Fibroblast of mammary gland (primary cell): ENCODE measurements at regions not wholly inside any gene's neighbourhood (a gene's known extent, or its start where the extent isn't known, plus 50 kb on each side); places are given as distances from the start of the nearest gene placed in this dataset.
A peak's percentile ranks its signal among the peaks of the same experiment; 100 is the strongest.
"Not testable (repeated sequence)": the region's sequence is repeated elsewhere in the genome, so short reads cannot be mapped to it uniquely, and the experiment has no call there.

Source experiments
- DNase-seq: peaks from one replicate; pipeline ENCODE4 v3.0.0-alpha.2; 2010; ENCODE audit warnings: low read depth
- H3K4me3 ChIP-seq: 2 replicates; pipeline ENCODE4 v1.5.1; 2011; ENCODE audit warnings: low read depth, mild to moderate bottlenecking, low read length, moderate library complexity; ENCODE audit not compliant: control insufficient read depth
- TF ChIP-seq, protein P1 (sequence below): conservative IDR thresholded peaks from 2 replicates; pipeline ENCODE4 v1.5.1; 2011; ENCODE audit warnings: low read depth, low read length, inconsistent platforms; ENCODE audit not compliant: control insufficient read depth, insufficient read depth

DNA sequence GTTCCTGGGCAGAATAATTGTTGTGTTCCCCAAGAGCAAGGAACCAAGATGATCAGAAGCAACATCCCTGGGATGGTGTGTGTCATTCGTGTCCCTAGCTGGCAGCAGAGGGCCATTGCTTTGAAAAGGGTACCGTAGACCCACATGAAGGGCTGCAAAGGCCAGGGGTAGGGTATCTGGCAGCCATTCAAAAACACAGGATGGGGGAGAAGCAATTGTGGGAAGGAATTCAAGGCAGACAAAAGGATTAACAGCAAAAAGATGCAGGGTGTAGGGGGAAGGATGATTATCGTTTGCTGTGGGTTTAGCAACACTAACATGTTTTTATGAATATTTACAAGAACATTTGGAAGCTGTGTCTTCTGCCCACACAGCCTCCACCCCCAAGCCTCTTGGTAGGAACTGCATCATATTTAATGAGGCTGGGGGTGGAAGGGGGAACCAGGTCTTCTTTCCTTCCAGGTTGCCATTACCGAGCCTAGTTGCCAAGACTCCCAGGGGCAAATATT is 169.0 kb upstream of the G2E3 start:
- DNase-seq = no peak
- no peak overlapping the region for H3K4me3 ChIP-seq
- TF ChIP-seq, protein P1, sequence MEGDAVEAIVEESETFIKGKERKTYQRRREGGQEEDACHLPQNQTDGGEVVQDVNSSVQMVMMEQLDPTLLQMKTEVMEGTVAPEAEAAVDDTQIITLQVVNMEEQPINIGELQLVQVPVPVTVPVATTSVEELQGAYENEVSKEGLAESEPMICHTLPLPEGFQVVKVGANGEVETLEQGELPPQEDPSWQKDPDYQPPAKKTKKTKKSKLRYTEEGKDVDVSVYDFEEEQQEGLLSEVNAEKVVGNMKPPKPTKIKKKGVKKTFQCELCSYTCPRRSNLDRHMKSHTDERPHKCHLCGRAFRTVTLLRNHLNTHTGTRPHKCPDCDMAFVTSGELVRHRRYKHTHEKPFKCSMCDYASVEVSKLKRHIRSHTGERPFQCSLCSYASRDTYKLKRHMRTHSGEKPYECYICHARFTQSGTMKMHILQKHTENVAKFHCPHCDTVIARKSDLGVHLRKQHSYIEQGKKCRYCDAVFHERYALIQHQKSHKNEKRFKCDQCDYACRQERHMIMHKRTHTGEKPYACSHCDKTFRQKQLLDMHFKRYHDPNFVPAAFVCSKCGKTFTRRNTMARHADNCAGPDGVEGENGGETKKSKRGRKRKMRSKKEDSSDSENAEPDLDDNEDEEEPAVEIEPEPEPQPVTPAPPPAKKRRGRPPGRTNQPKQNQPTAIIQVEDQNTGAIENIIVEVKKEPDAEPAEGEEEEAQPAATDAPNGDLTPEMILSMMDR = no peak

DNA sequence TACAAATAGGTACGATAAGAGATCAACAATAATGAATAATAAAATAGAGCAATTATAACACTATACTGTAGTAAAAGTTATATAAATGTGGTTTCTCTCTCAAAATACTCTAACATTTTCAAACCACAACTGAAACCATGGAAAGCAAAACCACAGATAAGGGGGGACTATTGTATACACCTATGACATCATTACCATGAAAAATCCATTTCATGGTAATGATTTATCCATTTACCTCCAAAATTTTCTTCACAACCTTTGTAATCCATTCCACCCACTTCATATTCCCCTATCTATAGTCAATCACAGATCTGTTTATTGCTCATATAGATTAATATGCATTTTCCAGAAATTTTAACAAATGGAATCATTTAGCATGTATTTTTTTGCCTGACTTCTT is 163.9 kb upstream of the G2E3 start:
- TF ChIP-seq, protein P1 = no peak
- H3K4me3 ChIP-seq = no peak overlapping the region
- DNase-seq = no peak

DNA sequence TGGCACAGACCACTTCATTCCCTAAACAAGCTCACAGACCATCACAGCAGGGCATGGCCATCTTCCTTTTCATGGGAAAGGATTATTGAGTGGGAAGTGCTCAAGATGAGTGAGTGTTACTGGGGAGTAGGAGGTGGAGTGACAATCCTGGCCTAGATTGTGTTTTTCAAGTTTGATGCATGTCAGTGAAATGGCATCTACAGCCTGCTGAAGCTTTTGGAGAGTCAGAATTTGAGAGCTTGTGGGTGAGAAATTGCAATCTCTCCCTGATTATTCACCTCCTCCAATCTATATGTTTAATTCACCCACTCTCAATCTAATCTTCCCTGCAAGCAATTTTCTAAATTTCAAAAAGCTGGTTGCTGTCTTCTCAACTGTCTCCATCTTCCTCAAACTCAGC is 156.1 kb upstream of the G2E3 start:
- H3K4me3 ChIP-seq = no peak overlapping the region
- TF ChIP-seq, protein P1 = no peak
- no peak for DNase-seq

DNA sequence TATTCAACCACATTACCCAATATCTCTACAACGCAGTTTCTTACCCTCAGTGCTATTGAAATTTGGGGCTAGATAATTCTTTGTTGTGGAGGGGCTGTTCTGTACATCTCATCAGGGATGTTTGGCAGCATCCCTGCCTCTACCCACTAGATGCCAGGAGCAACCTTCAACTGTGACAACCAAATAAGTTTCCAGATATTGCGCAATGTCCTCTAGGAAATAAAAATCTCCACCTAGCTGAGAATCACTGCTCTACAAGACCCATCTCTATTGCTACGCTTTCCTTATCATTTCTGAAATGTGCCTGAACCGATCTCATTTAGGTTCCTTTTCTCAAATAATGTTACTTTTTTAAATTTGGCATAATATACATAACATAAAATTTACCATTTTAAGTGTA is 155.2 kb upstream of the G2E3 start:
- TF ChIP-seq, protein P1 = no peak
- H3K4me3 ChIP-seq = no peak overlapping the region
- no peak for DNase-seq

DNA sequence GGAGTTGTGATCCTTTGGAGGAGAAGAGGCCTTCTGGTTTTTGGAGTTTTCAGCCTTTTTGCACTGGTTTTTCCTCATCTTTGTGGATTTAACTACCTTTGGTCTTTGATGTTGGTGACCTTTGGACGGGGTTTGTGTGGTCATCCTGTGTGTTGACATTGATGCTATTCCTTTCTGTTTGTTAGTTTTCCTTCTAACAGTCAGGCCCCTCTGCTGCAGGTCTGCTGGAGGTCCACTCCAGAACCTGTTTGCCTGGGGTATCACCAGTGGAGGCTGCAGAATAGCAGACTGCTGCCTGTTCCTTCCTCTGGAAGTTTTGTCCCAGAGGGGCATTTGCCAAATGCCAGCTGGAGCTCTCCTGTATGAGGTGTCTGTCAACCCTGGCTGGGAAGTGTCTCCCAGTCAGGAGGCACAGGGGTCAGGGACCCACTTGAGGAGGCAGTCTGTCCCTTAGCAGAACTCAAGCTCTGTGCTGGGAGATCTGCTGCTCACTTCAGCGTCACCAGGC is 149.4 kb upstream of the G2E3 start:
- not testable (repeated sequence) for H3K4me3 ChIP-seq, DNase-seq

DNA sequence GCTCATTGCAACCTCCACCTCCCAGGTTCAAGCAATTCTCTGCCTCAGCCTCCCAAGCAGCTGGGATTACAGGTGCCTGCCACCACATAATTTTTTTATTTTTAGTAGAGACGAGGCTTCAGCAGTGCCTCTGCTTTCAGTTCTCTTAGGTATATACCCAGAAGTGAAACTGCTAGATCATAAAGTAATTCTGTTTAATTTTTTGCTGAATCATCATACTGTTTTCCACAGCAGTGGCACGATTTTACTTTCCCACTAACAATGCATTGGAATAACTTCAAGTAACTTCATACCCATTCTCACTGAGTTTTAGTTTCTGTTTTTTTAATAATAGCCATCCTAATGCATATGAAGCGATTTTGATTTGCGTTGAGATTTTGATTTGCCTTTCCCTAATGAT is 148.0 kb upstream of the G2E3 start:
- DNase-seq = no peak
- H3K4me3 ChIP-seq = no peak overlapping the region
- TF ChIP-seq, protein P1 = no peak

DNA sequence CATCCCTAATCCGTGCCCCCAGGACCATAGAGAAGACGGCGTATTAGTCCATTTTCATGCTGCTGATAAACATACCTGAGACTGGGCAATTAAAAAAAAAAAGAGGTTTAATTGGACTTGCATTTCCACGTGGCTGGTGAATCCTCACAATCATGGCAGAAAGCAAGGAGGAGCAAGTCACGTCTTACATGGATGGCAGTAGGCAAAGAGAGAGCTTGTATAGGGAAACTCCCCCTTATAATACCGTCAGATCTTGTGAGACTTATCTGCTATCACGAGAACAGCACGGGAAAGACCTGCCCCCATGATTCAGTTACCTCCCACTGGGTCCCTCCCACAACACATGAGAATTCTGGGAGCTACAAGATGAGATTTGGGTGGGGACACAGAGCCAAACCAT is 145.8 kb upstream of the G2E3 start:
- DNase-seq, H3K4me3 ChIP-seq: not testable (repeated sequence)

DNA sequence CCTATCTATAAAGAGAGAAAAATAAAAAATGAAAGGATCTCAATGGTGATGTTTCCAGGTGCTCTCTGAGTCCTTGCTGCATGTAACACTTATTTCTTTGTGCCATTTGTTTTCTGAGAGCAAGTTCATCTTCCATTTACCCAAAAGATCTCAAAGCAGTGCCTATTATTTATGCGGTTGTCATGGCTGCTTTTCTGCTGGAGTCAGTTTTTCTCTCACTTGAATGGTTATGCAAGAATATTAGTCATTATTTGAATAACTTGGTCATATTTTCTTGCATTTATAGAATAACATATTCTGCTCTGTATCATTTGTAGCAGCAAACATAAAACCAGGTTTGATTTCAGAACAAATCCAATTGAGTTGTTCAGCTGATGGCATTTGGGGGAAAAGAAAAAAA is 141.8 kb upstream of the G2E3 start:
- H3K4me3 ChIP-seq = no peak overlapping the region
- TF ChIP-seq, protein P1 = no peak
- DNase-seq = peak; percentile 20
